Activated CD8-positive, alpha-beta memory T cell treated with anti-CD3 and anti-CD28 coated beads, Interleukin-2, amount 50 U/mL, for 48 hours (primary cell): ENCODE measurements at regions not wholly inside any gene's neighbourhood (a gene's known extent, or its start where the extent isn't known, plus 50 kb on each side); places are given as distances from the start of the nearest gene placed in this dataset.
"Not testable (repeated sequence)": the region's sequence is repeated elsewhere in the genome, so short reads cannot be mapped to it uniquely, and the experiment has no call there.

Source experiments
- DNase-seq: peaks from one replicate; pipeline ENCODE4 v3.0.0-alpha.2; 2020

DNA sequence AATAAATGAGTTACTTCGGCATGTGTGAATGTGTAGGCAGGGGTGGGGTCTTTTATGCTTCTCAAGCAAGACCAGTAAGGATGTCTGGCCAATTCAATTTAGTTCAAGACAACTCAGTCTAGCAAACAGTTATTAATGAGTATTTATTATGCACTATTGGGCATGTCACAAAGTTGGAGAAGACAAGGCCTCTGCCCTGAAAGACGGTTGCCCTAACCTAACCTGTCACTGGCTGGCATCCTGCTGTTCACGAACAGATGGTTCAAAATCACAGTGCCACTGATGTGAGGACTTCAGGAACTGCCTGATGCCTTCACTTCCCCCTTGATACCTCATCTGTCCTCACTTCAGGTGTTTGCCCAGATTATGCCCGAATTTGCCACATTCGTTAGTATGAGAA lies 217.8 kb downstream of the SOX2 start:
- DNase-seq = no peak

DNA sequence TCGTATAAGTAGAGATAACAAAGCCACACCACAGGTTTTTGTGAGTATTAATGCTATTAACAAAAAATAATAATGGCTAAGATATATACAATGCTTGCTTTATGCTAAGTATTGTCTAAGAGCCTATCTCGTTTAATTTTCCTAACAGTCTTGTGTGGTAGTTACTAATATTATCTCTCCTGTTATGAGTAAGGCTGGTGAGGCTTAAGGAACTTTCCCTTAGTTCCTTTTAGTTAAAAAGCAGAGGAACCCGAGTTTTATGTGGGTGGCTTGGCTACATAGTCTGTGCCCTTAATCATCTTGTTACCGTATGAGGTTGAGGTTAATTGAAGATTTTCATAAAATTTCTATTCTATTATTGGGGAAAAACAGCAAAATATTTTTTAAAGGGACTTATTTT lies 218.4 kb downstream of the SOX2 start:
- DNase-seq = no peak

DNA sequence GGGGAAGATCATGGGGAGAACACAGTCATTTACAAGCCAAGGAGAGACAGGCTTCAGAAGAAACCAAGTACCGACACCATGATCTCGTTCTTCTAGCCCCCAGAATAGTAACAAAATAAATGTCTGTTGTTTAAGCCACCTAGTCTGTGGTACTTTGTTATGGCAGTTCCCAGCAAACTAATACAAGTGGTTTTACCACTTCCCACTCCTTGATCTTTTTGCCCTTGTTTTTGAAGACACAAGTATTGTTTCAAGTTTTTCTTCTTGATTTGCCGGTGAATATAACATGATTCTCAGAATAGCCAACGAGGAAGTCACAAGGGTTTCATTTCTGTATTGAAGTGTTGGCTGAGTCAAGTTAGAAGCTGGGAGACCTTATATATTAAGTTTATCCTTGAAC lies 220.3 kb downstream of the SOX2 start:
- DNase-seq = no peak

DNA sequence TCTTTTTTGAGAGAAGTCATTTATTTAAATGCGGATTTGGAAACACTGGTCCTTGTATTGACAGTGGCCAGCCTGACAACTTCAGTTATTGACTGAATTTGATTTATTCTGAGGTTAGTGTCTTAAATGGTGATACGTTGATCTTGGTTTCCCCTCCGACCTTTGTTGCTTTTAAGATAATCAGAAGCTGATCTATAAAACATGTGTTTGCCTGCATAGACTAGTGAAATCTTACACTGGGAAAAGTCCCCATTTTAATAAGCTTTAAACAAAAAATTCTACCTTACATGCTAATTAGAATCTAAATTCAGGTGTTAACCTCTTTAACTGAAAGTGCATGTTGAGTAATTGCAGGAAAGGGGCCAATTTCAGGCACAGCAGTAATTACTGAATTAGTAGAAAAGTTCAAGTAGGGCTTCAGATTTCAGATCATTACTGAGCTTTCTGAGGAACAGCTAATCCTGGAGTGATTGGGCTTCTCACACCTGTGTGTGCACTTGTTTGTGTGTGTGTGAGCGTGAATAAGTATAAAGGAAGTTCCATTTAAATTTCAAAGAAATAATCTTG lies 221.4 kb downstream of the SOX2 start:
- no peak for DNase-seq

DNA sequence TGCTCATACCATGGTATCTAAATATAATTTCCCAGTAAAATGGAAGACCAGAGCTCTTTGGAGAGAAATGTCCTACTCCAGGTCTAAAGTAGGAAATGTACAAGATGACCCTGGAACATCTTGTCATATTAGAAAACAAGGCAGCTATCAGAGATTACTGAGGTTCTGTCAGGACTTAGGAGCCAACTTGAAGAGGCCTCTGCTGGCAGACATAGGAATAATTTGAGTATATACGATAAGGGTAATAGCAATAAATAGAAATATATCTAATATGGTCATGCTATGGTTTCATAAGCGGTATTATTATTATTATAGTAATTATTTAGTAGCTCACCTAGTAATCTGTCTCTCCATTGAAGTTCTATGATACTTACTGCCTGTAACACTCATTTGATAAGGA lies 224.2 kb downstream of the SOX2 start:
- no peak for DNase-seq

DNA sequence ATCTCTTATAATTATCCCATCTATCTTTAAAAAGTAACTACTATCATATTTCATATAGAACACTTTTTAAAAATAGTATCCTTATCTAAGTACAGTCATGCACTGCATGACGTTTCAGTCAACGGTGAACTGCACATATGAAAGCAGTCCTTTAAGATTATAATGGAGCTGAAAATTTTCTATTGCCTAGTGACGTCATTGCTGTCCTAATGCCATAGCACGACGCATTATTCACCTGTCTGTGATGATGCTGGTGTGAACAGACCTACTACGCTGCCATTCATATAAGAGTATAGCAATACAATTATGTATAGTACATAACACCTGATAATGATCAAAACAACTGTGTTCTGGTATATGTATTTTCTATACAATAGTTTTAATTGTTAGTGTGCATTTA lies 225.0 kb downstream of the SOX2 start:
- no peak for DNase-seq

DNA sequence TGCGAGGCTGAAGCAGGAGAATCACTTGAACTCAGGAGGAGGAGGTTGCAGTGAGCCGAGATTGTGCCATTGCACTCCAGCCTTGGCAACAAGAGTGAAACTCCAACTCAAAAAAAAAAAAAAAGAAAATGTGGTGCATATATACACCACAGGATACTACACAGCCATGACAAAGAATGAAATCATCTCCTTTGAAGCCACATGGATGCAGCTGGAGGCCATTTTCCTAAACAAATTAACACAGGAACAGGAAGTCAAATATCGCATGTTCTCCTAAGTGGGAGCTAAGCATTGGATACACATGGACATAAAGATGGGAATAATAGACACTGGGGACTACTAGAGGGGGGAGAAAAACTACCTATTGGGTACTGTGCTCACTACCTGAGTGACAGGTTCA lies 226.9 kb downstream of the SOX2 start:
- not testable (repeated sequence) for DNase-seq

DNA sequence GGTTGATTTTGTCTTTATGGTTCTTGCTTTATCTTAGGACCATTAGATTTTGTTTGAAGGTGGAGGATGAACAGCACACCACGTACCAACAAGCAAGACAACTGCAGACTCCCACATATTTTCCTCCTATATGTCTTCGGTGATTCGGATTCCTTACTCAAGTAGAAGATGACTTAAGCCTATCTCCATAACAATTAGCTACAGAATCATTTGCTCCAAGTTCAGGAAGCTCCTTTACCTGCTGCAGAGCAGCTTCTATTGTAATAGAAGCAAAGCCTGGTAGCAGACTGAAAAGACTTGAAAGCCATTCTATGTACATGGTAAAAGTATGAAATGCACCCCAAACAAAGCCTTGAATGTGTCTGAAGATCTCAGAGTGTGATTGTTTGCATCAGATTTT lies 229.0 kb downstream of the SOX2 start:
- no peak for DNase-seq

DNA sequence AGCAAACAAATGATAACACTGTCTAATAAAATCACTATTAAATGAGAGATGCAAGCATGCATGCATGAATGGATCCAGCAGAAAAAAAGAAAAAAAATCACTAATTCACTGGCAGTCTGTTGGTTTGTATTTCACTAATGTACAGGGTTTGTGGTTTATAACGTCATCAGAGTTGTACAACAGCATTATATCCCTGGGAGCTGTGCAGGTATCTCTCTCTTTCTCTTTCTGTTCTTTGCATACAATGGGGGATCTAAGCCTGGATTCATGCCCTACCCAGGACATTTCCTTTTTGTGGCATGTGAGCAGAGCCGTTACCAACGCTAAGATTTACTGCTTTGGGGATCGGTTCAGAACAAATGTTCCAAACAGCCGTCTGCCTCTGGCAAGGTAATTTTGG lies 229.5 kb downstream of the SOX2 start:
- no peak for DNase-seq

DNA sequence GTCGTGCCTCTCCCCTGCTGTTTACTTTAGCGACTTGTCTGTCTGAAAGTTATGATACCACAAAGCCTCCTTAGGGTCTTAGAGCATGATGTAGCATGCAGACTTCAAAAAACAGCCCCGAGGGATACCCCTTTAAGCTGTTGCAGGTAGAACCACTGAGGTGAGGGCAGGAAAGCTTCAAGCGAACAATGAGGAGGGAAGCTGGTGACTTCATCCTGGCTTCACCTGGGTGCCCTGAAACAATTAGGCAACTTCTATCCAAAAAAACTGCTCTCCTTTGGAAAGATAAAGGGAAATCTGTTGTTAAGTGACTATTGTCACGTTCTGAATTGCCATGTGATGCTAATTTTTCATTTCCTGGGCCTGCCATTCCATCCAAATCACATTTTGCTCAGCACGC lies 231.6 kb downstream of the SOX2 start:
- DNase-seq = no peak

DNA sequence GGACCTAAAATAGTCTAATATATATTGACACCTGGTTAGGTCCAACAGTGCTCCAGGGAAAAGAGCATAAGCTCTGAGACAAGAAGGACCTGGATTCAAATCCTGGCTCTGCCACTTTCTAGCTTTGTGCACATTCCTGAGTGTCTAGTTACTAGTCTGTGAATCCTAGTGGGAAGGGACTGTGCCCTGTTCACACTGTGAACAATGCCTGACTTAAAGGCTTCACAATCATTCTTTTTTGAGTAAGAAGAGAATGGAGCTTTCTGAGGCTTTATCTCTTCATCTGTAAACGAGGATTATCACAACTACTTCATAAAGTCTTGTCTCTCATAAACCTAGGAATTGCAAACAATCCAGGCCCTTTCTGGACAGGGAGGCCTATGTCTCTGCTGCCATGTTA lies 235.9 kb downstream of the SOX2 start:
- DNase-seq = no peak

DNA sequence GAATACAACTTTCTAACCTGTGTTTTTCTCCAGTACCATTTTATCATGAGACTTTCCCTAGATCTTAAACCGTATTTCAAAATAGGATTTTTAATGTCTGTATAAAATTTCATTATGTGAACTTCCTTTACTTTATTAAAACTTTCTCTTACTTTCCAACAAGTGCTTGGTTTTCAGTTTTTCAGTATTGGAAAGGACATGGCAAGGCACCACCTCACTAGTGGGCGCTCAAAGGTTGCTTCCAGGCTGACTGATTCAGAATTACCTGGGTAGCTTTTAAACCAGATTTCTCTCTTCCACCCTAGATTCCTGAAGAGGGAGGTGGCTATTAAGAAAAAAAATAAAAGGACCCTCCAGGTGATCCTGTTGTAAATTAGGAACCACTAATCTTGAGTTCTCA lies 236.6 kb downstream of the SOX2 start:
- DNase-seq = no peak

DNA sequence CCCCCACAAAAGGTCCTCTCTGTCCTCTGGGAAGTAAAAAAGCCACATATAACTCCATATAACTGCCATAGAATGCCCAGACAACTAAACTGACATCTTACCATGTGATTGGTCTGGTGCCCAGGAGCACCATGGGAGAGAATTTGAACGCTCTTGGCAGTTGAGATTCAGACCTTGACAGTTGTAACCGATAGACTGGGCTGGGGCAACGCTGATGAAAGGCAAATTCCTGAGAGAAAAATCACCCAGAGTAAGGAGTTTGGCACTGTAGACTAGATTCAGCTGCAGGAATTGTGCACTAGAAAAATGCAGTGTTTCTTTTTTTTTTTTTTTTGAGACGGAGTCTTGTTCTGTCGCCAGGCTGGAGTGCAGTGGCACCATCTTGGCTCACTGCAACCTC lies 240.5 kb downstream of the SOX2 start:
- no peak for DNase-seq

DNA sequence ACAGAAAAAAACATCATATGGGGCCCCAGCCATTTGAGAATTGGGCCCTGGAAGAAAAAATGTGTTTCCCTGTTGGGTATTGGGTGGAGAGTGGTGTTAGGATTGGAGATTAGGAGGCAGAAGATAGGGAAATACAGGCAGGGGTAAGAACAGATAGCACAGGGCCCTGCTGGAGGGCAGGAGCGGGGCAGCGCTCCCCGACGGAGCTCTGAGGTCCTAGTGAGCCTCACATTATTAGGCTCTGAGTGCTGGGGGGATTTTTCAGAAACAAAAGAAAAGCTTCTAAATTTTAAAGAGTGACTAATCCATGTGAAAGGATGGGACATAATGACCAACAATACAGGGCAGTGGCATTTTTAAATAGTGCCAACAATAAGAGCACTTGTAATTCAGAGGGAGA lies 241.2 kb downstream of the SOX2 start:
- no peak for DNase-seq

DNA sequence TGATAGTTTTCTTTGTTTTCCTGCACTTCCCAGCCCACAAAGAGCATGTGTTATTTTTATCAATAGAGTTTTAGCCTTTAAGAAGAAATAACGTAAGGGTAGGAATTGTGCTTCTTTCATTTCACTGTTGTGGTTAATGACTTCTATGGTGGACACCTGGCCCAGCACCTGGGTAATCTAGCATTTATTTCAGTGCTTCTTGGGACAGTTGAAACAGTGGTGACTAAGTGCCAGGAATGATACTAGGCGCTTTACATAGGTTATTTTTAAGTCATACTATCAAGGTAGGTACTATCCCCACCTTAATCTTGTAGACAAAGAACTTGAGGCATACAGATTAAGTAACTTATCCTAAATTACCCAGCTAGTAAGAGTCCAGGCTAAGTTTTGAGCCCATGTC lies 243.8 kb downstream of the SOX2 start:
- DNase-seq = no peak

DNA sequence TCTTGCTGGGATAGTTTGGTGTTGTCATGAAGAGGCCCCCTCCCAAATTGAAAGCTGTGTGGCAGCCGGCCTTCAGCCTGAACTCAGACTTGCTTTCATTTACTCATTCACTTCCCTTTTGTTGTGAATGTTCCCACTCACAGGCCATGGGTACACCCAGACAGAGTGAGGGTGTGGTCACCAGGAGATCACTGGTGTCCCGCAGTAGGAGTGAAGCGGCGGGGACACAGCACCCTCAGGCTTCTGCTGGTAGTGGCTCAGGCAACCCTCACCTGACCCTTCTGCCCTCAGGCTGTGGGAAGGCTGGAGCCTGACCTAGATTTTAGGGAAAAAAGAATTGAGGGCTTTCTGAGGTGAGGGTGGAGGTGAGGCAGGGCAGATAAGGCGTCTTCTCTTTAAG lies 244.4 kb downstream of the SOX2 start:
- DNase-seq = no peak

DNA sequence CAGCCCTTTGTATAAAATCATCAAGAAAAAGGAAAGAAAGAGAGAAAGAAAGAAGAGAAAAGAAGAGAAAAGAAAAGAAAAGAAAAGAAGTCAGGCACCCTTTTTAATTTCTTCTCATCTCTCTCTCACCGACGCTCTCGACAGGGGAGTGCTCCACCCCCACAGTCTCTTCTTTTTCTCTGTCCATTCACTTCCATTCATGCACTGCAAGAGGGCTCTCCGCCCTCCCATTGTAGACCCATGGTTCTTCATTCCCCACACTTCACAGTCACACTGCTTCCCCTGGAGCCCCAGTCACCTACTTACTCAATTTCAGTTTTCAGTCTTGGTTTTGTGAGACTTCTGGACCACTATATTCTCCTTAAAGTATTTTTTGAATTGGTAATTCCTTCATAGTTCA lies 254.7 kb downstream of the SOX2 start:
- no peak for DNase-seq

DNA sequence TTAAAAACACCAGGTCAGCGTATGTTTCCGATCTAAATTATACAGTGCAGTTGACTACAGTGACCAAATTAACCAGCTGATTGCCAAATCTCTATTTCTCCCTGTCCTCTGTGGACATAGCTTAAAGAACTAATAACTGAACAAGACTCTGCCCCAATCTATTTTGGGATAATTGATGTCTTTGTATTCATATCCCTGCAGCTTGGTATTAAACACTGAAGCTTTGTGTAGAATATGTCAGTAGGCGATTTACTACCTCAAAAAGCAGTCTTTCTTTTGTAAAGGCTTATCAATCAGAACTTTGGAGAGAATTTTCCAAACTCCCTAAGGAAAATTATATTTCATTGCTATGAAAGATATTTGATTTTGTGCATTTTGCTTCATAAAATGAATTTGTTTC lies 258.2 kb downstream of the SOX2 start:
- DNase-seq = no peak

DNA sequence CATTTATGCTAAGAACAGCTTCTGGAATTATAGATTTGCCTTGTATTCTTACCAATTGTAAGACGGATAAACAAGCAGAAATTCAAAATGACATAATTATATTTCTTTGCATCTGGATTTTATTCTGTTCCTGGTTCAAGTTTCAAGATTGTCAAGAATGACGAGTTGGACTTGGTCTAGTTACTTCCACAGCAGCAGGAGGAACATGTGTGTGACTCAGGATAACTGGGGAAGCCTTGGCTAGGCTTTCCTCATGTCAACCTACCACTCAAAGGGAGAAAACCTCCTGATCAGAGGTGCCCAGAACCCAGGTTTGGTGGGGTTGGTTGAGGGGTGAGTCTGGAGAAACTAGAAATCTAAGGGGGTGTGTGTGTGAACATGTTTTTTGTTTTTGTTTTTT lies 259.7 kb downstream of the SOX2 start:
- no peak for DNase-seq

DNA sequence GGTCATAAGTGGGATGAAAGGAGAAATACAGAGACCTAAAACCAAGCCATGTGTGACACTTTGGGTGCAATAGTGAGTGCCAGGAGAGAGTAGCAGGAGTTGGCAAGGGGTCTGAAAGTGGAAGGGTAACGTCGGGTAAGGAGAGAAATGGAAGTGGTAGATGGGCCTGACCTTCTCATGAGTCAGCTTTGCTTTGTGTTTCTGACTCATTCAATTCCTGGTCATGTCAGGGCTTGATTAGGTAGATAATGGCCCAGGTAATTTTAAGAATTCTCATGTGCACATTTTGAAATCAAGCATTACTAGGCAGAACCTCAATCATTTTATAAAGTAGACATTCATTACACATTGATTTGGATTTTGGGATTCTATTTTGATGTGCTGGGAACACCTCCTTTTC lies 262.5 kb downstream of the SOX2 start:
- DNase-seq = no peak

DNA sequence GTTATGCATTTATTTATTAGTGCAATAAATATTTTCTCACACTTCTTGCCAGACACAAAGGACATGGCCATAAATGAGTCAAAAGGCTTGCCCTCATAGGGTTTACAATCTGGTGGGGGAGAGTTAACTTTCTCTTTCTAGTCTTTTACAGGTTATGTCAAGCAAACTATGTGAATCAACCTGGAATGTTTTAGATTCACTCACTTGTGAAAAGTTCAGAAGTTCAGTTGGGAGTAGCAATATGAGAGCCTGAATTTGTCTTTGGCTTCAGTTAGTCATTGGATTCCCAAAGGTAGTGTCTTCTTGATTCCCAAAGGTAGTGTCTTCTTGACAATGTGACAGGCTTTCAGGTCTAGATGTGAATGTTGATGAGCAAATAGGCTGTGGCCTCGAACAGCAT lies 264.8 kb downstream of the SOX2 start:
- no peak for DNase-seq

DNA sequence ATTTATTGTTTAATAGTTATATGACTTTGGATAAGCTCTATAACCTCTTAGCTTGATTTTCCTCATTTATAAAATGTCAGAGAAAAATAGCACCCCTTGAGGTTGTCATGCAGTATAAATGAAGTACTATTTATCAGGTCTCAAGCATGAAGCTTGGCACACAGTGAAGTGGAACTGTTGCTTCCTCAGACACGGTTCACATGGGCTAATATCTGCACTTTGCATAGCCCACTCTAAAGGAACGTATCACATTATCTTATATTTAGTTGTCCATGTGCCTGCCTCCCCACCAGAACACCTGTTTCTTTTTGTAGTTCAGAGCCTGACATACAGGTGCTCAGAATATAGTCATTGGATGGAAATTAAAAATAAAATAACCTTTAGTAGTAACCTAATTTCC lies 273.7 kb downstream of the SOX2 start:
- no peak for DNase-seq

DNA sequence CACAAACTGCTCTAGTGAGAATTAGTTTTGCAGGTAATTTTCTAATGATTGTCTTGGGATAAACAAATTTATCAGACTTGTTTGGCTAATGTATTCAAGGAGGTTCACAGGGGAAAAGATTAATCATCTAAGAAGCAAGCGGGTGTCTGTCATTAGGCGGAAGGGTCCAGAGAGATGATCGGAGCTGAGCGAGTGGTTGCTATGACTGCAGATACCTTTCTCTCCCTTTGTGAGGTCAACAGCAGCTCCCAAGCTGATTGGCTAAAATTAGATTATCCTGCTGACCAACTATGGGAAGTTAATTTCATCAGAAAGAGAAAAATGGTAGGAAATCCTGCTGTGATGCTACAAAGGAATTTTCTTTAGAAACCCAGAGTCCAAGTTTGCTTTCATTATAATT lies 276.0 kb downstream of the SOX2 start:
- no peak for DNase-seq

DNA sequence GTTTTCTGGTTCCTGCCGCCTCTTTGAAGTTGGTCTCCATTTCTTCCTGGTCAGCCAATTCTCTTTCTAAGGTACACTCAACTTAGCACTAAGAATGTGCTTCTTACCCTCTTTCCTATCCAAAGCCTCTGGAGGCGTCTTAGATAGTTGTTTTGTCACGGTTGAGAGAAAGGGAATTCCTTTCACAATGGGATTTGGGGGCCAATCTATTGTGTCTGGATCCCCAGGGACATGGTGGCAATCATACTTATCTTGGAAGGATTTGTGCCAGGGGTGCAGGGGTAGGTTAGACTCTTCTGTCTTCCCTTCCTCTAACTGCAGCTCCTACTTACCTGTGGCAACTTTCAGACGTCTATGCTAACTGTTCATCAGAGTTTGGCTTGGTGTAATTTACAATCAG lies 287.1 kb downstream of the SOX2 start:
- no peak for DNase-seq

DNA sequence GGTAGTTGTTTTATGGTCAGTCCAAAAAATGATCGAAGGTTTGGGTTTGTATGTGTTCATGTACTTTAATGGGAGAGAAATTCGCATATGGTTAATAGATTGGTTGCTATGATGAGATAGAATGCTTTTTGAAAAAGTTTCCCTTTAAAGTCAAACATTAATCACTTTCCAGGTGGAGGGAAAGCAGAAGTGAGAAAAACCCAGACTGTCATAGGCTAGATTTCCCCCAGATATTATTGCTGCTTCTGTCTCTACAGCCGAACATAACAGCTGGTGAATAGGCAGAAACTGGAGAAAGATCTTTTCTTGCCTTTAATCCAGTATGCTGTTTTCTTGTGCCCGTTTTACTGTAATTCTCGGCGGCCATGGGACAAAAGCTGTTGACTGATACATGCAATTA lies 287.6 kb downstream of the SOX2 start:
- DNase-seq = no peak

DNA sequence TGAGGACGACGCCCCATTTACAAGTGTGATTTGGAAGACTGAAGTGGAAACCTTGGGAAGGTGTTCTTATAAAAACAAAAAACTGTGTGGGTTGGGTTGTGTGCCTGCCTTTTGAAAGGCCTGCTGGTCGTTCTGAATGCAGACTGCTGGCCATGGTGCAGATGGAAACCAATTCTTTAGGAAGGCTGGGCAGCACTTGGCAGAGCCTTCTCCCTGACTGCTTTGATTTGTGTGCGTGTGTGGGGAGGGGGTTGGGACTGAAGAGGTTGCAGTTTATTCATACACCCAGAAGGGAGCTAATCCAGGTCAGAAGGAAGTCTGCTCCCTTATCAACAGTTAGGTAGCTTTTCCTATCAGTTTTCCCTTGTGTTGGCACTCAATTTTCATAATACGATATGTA lies 288.7 kb downstream of the SOX2 start:
- no peak for DNase-seq
